GM12864 (cell line): ENCODE measurements at regions not wholly inside any gene's neighbourhood (a gene's known extent, or its start where the extent isn't known, plus 50 kb on each side); places are given as distances from the start of the nearest gene placed in this dataset.

ENCODE experiments used
- DNase-seq: peaks from one replicate; pipeline ENCODE4 v3.0.0-alpha.2; 2011; ENCODE audit warnings: low read depth
- H3K4me3 ChIP-seq: 2 replicates; pipeline ENCODE4 v1.5.1; 2011; ENCODE audit warnings: mild to moderate bottlenecking, low read depth, low read length, control low read depth
- TF ChIP-seq, protein P1 (sequence below): IDR thresholded peaks from 2 replicates; pipeline ENCODE4 v1.5.1; 2011; ENCODE audit warnings: low read depth, mild to moderate bottlenecking, moderate library complexity, low read length, control low read depth, inconsistent platforms; ENCODE audit errors: missing control alignments

DNA sequence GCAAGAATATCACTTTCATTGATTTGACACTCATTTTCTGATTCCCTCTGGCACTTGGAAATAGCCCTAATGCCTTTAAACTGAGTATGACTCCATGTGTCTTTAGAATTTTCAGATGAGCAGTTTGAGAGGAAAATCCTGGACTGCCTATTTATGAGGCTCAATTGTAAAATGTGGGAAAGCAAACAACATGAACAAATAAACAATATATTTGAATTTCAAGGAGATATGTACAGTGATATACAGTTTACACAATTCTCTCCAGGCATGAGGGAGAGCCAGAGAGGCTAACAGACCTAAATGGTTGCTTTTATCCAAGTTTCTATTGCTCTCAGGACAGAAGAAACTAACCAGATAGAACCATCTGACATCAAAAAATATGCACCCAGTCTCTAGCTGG is 748.2 kb upstream of the NRSN1 start:
- no peak overlapping the region for H3K4me3 ChIP-seq
- TF ChIP-seq, protein P1, sequence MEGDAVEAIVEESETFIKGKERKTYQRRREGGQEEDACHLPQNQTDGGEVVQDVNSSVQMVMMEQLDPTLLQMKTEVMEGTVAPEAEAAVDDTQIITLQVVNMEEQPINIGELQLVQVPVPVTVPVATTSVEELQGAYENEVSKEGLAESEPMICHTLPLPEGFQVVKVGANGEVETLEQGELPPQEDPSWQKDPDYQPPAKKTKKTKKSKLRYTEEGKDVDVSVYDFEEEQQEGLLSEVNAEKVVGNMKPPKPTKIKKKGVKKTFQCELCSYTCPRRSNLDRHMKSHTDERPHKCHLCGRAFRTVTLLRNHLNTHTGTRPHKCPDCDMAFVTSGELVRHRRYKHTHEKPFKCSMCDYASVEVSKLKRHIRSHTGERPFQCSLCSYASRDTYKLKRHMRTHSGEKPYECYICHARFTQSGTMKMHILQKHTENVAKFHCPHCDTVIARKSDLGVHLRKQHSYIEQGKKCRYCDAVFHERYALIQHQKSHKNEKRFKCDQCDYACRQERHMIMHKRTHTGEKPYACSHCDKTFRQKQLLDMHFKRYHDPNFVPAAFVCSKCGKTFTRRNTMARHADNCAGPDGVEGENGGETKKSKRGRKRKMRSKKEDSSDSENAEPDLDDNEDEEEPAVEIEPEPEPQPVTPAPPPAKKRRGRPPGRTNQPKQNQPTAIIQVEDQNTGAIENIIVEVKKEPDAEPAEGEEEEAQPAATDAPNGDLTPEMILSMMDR = no peak
- no peak for DNase-seq

DNA sequence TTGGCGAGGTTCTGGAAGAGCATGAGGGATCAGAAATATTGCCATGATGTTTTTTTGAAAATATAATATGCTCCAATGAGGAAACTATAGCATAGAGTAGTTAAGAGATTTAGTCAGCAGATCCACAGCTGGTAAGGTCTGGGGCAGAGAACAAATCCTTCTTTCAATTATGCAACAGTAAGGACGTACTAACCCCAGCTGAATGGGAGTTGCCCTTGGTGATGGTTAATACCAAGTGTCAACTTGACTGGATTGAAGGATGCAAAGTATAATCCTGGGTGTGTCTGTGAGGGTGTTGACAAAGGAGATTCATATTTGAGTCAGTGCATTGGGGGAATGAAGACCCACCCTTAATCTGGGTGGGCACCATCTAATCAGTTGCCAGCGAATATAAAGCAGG is 745.5 kb upstream of the NRSN1 start:
- H3K4me3 ChIP-seq = no peak overlapping the region
- DNase-seq = no peak
- TF ChIP-seq, protein P1 = no peak

DNA sequence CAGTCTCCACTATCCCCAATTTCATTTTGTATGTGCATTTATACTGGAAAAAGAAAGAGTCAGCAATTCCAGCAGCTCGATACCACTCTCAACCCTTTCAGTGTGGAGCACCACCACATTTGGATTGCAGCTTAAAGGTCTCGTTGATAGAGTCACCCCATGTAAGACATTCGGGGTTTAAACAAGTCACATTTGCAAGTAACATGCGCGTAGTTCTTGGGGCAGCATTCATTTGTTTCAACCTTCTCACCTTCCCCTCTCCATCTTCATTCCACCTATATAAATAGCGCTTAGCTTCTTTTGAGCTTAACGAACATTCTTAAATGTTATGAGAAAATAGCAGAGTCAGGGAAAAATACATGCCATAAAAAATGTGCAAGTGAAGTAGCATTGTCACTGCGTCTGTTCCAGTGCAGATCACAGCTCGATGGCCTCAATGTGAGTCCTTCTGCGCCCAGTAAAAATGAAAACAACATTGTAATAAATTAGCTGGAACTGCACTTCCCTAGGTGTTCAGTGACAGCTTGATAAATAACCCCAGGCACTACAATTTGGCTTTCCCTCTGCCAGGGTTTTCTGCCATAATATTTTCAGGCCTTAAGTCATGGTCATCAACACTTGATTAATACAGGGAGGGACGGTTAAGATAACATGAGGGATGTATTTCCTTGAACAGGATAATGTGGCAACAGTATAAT is 737.8 kb upstream of the NRSN1 start:
- no peak overlapping the region for H3K4me3 ChIP-seq
- TF ChIP-seq, protein P1 = no peak
- DNase-seq = no peak

DNA sequence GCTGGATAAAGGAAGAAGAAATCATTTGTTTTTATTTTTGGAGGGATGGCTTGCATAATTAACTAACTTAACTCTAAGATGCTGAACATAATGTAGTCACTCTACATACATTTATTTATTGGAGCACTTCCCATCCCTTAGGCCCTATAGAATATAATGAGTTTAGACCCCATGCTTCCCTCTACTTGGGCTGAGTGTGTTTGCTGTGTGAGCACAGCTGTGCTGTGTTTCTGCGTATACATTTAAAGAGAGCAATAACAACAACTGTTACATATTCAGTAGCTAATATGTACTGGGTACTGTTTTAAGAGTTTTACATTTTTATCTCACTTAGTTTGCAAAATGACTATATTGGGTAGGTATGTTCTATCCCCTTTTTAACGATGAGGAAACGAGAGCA is 736.6 kb upstream of the NRSN1 start:
- DNase-seq = no peak
- no peak overlapping the region for H3K4me3 ChIP-seq
- TF ChIP-seq, protein P1 = no peak

DNA sequence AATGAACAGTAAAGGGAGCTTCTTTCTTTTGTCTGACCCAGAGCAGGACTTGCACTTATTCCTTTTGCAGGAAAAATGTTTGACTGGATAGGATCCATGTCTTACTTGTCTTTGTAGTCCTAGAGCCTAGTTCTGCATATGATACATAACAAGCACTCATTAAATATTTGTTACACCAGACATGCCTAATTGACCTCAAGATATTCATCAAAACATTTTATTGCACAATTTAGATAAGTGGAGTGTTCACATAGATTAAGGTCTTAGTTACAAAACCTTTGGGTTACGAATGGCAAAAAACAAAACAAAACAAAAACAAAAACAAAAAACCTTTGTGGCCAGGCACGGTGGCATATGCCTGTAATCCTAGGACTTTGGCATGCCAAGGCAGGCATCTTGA is 735.8 kb upstream of the NRSN1 start:
- DNase-seq = no peak
- no peak overlapping the region for H3K4me3 ChIP-seq
- TF ChIP-seq, protein P1 = no peak

DNA sequence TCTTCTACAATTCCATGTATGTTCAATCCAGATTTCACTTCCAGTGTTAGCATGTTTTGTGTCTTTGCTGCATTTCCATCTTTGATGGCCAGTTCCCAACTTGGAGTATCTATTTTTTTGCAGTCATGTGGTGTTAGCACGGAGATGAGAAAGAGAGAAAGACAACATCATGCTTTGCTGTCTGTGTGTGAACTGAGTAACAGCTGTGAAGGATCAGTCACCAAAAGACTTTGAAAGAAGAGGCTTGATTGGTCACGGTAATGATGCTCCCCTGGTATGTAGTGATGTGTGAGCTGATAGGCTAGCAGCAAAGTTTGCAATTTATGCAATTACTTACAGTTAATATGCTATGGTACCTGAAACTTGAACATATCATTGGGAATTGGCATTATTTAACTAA is 731.3 kb upstream of the NRSN1 start:
- DNase-seq = no peak
- H3K4me3 ChIP-seq = no peak overlapping the region

More for the DNA sequence above, 731.3 kb upstream of the NRSN1 start:
- TF ChIP-seq, protein P1 = no peak
